HEK293T (cell line): ENCODE measurements at regions not wholly inside any gene's neighbourhood (a gene's known extent, or its start where the extent isn't known, plus 50 kb on each side); places are given as distances from the start of the nearest gene placed in this dataset.

Experiments used
- BHLHE40 ChIP-seq: fragments of 450-650 bp; IDR thresholded peaks from 2 replicates; pipeline ENCODE4 v1.6.1; 2016; ENCODE audit warnings: mild to moderate bottlenecking, moderate library complexity, borderline replicate concordance
- FOXA1 ChIP-seq: fragments of 450-650 bp; IDR thresholded peaks from 2 replicates; pipeline ENCODE4 v1.6.1; 2016; ENCODE audit warnings: mild to moderate bottlenecking
- FOXK2 ChIP-seq: fragments of 450-650 bp; IDR thresholded peaks from 2 replicates; pipeline ENCODE4 v1.6.1; 2016; ENCODE audit warnings: mild to moderate bottlenecking
- LEF1 ChIP-seq: fragments of 450-650 bp; IDR thresholded peaks from 2 replicates; pipeline ENCODE4 v1.6.1; 2017; ENCODE audit warnings: mild to moderate bottlenecking, borderline replicate concordance
- SP1 ChIP-seq: fragments of 450-650 bp; IDR thresholded peaks from 2 replicates; pipeline ENCODE4 v1.6.1; 2017
- TARDBP ChIP-seq: fragments of 450-650 bp; IDR thresholded peaks from 2 replicates; pipeline ENCODE4 v1.6.1; 2016

- TF ChIP-seq FOXA1 (no peak), FOXK2 (no peak), BHLHE40 (no peak), TARDBP (no peak), SP1 (no peak), LEF1 (no peak)
These were observed 59.5 kb upstream of the SEZ6L start for GRCh38 chr22:26109686-26110315.
